ENCODE measurements at regions not wholly inside any gene's neighbourhood (a gene's known extent, or its start where the extent isn't known, plus 50 kb on each side); places are given as distances from the start of the nearest gene placed in this dataset.
"Not testable (repeated sequence)": the region's sequence is repeated elsewhere in the genome, so short reads cannot be mapped to it uniquely, and the experiment has no call there.

GRCh38 chr6:112649853-112650252 is 302.7 kb downstream of the RFPL4B start:
- DNase-seq (ENCODE audit: low read depth in 2 of 2) = no peak

DNA sequence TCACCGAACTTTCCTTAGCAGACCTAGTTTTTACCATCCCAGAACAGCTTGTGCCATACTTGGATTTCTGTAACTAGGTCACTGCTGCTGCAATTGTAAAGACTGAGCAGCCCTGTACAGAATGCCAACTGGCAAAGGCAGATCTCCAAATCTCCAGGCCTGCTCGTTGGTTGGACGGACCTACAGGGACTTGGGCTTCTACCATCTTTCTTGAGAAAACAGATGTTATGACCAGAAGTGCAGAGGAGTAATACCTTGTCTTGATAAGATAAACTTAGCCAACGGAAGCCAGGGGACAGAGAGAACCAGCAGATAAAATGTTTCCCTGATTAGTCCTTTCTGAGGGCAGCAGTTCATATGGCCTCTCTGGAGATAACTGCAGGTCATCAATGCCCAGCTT is 304.1 kb downstream of the RFPL4B start:
- DNase-seq (ENCODE audit: low read depth in 2 of 2) = no peak

GRCh38 chr6:112659912-112660311 is 312.8 kb downstream of the RFPL4B start:
- DNase-seq (ENCODE audit: low read depth in 2 of 2) = no peak

- no peak for DNase-seq (ENCODE audit: low read depth in 2 of 2)
These were observed 313.5 kb downstream of the RFPL4B start for GRCh38 chr6:112660626-112661025.

- no peak for DNase-seq (ENCODE audit: low read depth in 2 of 2)
These were observed 316.6 kb downstream of the RFPL4B start for GRCh38 chr6:112663698-112664097.

GRCh38 chr6:112665114-112665513 is 318.0 kb downstream of the RFPL4B start:
- DNase-seq (ENCODE audit: low read depth in 2 of 2) = no peak

- no peak for DNase-seq (ENCODE audit: low read depth in 2 of 2)
These were observed 318.7 kb downstream of the RFPL4B start for GRCh38 chr6:112665815-112666214.

DNA sequence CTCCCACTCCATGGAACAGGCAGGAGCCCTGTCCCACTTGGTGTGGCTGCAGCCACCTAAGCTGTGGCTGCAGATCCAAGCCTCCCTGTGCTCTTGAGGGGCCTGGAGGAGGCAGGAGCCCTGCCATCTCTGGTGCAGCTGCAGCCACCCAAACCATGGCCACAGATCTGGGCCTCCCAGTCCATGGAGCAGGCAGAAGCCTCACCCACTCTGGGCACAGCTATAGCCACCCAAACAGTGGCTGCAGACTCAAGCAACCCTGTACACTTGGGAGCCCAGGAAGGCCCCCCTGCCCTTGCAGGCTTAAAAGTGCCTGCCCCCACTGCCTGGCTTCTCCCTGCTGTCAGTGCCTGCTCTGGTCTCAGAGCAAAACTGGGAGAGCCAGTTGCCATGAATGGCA is 320.3 kb downstream of the RFPL4B start:
- DNase-seq (ENCODE audit: low read depth in 2 of 2) = no peak

GRCh38 chr6:112680091-112680490 is 333.0 kb downstream of the RFPL4B start:
- DNase-seq (ENCODE audit: low read depth in 2 of 2) = no peak

DNA sequence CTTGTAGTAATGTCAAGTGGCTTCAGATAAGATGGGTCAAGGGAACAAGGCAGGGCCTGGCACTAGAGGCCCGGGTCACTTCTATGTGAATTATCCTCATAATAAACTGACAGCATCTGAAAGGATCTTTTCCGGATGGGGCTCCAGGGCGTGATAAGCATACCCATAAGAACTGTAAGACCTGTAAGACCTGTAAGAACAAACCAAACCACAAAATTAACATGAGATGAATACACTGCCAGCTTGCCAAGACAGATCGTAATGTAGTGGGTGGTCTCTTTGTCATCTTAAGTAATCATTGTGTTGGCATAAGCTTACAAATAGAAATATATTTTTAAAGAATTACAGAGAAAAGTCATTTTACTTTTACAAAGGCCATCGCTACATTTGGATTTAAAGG is 334.9 kb downstream of the RFPL4B start:
- DNase-seq (ENCODE audit: low read depth in 2 of 2) = no peak

DNA sequence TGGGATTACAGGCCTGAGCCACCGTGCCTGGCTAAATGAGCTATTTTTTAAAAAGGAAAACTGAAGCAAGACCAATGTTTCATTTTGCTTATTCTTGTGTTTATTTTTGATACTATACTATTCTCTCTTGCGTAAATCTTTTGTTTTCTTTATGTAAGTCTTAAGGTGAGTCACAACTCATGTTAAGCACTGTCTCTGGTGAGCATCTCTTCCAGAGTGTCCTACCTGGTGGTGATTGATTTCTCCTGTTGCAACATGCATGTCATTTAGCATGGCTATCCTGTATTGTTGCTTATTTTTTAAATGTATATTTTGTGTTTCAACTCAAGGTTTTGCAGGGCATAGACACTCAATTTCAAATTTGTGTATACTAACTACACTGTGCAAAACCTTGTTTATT is 336.0 kb downstream of the RFPL4B start:
- DNase-seq (ENCODE audit: low read depth in 2 of 2) = no peak

DNA sequence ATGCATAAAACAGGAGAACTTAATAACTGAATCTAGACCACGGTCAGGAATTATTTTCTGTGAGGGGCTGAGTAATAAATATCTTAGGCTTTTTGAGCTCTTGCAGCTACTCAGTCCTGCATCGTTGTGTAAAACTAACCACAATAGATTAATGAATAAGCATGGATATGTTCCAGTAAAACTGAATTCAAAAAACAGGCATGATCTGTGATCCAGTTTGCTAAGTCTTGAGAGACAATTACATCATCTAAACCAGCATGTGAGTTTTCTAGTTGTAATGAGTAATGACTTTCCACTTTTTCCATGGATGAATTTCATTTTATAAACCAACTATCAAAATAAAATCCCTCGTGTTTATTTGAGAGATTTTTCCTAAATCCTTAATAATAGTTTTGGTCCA is 336.8 kb downstream of the RFPL4B start:
- no peak for DNase-seq (ENCODE audit: low read depth in 2 of 2)

GRCh38 chr6:112685521-112686220 is 338.5 kb downstream of the RFPL4B start:
- DNase-seq (ENCODE audit: low read depth in 2 of 2) = not testable (repeated sequence)

GRCh38 chr6:112688487-112689165 is 341.5 kb downstream of the RFPL4B start:
- not testable (repeated sequence) for DNase-seq (ENCODE audit: low read depth in 2 of 2)

DNA sequence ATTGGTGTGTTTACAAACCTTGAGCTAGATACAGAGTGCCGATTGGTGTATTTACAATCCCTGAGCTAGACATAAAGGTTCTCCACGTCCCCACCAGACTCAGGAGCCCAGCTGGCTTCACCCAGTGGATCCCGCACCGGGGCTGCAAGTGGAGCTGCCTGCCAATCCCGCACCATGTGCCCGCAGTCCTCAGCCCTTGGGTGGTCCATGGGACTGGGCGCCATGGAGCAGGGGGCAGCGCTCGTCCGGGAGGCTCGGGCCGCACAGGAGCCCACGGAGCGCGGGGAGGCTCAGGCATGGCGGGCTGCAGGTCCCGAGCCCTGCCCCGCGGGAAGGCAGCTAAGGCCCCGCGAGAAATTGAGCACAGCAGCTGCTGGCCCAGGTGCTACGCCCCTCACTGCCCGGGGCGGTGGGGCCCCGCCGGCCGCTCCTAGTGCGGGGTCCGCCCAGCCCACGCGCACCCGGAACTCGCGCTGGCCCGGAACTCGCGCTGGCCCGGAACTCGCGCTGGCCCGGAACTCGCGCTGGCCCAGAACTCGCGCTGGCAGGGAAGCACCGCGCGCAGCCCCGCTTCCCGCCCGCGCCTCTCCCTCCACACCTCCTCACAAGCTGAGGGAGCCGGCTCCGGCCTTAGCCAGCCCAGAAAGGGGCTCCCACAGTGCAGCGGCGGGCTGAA is 342.2 kb downstream of the RFPL4B start:
- DNase-seq (ENCODE audit: low read depth in 2 of 2) = not testable (repeated sequence)

DNA sequence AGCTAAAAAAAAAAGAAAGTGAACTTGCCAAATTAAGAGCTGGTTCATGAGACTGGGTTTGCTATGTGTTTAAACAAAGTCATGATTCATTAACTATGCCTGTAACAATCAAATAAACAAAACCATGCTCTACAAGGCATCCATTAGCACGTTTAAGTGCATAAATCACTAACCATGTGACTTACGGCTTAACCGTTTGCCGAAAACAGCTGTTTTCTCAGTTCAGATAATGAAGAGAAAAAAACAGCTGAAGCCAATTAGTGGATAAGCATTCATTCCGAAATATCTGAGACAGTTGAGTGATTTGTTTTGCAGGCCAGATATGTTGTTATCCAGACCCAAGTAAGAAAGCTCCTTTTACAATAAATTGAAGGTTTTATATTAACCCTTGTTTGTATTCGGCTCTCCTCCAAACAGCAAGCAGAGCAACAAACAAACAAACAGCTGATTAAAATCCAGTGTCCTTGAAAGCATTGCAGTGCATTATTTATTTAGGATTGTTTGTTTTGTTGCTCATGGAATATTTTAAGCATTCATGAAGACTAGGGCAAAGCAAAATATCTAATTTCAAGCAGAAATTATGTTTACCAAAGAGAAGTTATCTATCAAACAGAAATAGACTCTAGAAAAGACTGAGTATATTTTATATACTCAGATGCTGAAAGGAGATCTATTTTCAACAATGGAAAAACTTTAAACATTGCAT is 343.5 kb downstream of the RFPL4B start:
- no peak for DNase-seq (ENCODE audit: low read depth in 2 of 2)

DNA sequence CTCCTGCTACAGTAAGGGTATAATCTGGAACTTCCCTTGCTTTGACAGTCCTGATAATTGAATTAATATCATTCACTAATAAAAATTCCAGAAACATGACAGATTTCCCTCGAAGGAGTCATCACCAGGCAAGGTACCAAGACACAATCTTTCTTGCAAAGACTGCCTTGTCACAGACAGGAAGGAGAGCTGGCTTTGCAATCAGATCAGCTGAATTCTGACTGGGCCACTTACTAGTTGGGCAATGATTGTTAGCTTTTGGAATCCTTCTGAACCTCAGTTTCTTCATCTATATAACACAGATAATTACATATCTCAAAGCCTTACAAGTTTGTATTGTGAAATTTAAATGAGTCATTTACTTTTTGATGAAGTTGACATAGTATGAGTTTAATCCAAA is 344.2 kb downstream of the RFPL4B start:
- DNase-seq (ENCODE audit: low read depth in 2 of 2) = no peak

GRCh38 chr6:112695001-112695400 is 347.9 kb downstream of the RFPL4B start:
- no peak for DNase-seq (ENCODE audit: low read depth in 2 of 2)

GRCh38 chr6:112697265-112697664 is 350.1 kb downstream of the RFPL4B start:
- DNase-seq (ENCODE audit: low read depth in 2 of 2) = no peak

- no peak for DNase-seq (ENCODE audit: low read depth in 2 of 2)
These were observed 354.1 kb downstream of the RFPL4B start for GRCh38 chr6:112701201-112701600.

DNA sequence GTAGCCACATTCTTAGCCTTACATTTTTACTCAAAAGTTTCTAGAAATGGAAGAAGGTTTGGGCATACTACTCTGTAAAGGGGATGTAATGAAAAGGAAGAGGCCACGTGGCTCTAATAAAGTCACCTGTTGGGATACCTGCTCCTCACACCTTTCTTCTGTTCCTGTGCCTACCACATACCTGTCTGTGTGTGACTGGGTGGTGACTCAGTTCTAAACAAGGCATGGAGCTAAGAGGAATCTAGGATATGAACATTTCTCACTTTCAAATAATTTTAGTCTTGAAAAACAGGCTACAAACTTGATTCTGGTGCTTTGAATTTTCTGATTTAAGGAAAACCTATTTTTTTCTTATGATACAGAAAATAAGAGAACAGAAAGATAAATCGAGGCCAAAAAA is 363.6 kb downstream of the RFPL4B start:
- DNase-seq (ENCODE audit: low read depth in 2 of 2) = no peak

DNA sequence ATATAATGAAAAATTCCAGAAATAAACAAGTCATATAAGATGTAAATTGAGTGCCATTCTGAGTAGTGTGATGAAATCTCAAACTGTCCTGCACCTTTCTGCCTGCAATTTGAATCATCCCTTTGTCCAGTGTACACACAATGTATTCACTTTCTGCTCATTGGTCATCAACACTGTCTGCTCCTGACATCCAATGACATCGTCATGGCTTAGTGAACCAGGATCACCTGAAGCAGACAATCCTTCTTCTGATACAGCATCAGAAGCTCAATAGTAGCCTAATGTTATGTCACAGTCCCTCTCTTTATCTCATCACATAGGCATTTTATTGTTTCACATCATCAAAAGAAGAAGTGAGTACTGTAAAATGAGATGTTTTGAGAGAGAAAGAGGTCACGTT is 366.3 kb downstream of the RFPL4B start:
- no peak for DNase-seq (ENCODE audit: low read depth in 2 of 2)
